ENCODE measurements at regions not wholly inside any gene's neighbourhood (a gene's known extent, or its start where the extent isn't known, plus 50 kb on each side); places are given as distances from the start of the nearest gene placed in this dataset.

DNA sequence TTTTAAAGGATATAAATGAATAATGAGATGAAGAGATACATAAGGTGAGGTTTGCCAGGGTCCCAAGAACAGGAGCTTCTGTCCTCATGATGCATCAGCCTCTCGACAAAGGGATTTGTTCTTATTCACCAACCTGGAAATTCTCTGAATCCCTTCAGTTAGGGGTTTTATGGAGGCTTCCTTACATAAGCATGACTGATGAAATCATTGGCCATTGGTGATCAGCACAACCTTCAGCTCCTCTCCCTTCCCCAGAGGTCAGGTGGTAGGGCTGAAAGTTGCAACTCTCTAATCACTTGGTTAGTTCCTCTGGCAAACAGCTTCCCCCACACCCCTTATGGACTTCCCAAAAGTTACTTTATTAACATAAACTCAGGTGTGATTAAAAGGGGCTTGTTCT lies 222.0 kb downstream of the SPRY1 start:
- H3F3A ChIP-seq (replicated peaks; ENCODE audit: insufficient read depth): no peaks in the 10 kb centered on the region
- no peak overlapping the region for H2AFZ ChIP-seq (ENCODE audit: low read depth)
- no peak overlapping the region for H3K4me3 ChIP-seq (ENCODE audit: low read depth in 2 of 2, low read length in 1 of 2)
- no peaks in the 10 kb centered on the region for H3K79me2 ChIP-seq (ENCODE audit: insufficient read depth)
- no peak overlapping the region for H3K4me2 ChIP-seq
- H3K36me3 ChIP-seq (replicated peaks in 1 of 2; ENCODE audit: control insufficient read depth in 1 of 2, insufficient read depth in 2 of 2, low read length in 1 of 2): no peaks in the 10 kb centered on the region
- POLR2A ChIA-PET: no interaction called here
- H3K9me3 ChIP-seq: no peaks in the 10 kb centered on the region
- CTCF ChIA-PET: interaction anchor here (2.2 kb wide), 1 partner anchor 32 kb away, joined by 6 read pairs; no protein-coding TSS in a partner anchor
- H3K27me3 ChIP-seq (ENCODE audit: insufficient read depth): no peaks in the 10 kb centered on the region
- H3K9me2 ChIP-seq: no peaks in the 10 kb centered on the region
- H3K4me1 ChIP-seq (ENCODE audit: control insufficient read depth in 1 of 2, insufficient read depth in 2 of 2, low read depth in 1 of 2, low read length in 1 of 2): peaks cover 3 to 11% of the 10 kb centered on the region in 2 experiments; a peak in 3 of 4 replicates
- H3K27ac ChIP-seq (ENCODE audit: low read depth in 2 of 2, low read length in 1 of 2): no peak overlapping the region
- no peak for DNase-seq
- no peaks in the 10 kb centered on the region for H4K20me1 ChIP-seq (ENCODE audit: insufficient read depth)
- no peak overlapping the region for H3K9ac ChIP-seq
- 63% methylated on average over 1 of the region's 1 CpG for WGBS (ENCODE audit: low lambda C conversion rate)
- TF ChIP-seq RCOR1 (IDR thresholded peaks at IDR 0.05; ENCODE audit: low read length): no peak
- TF ChIP-seq EZH2phosphoT487 (IDR thresholded peaks at IDR 0.05; ENCODE audit: borderline replicate concordance, low read depth): no peak
- TF ChIP-seq TCF12 (IDR thresholded peaks at IDR 0.05): no peak
- no peak for TF ChIP-seq JUND (IDR thresholded peaks at IDR 0.05)
- TF ChIP-seq TEAD4 (IDR thresholded peaks at IDR 0.05; ENCODE audit: borderline replicate concordance, insufficient read depth): no peak
- no peak for TF ChIP-seq CTCF (IDR thresholded peaks at IDR 0.05)
- TF ChIP-seq NFIC (IDR thresholded peaks at IDR 0.05; ENCODE audit: borderline replicate concordance): no peak
- no peak for TF ChIP-seq GATA2 (CRISPR knock-in tag; IDR thresholded peaks at IDR 0.05)
- no peak for TF ChIP-seq SIN3A (IDR thresholded peaks at IDR 0.05; ENCODE audit: borderline replicate concordance, low read depth, low read length)
- no peak for TF ChIP-seq TAF1 (IDR thresholded peaks at IDR 0.05; ENCODE audit: borderline replicate concordance, low read depth, low read length)
- no peak for TF ChIP-seq SMC3 (IDR thresholded peaks at IDR 0.05; ENCODE audit: low read depth, low read length)
- TF ChIP-seq YY1 (IDR thresholded peaks at IDR 0.05; ENCODE audit: low read depth): no peak
- no peak for TF ChIP-seq GABPA (IDR thresholded peaks at IDR 0.05; ENCODE audit: low read depth)

DNA sequence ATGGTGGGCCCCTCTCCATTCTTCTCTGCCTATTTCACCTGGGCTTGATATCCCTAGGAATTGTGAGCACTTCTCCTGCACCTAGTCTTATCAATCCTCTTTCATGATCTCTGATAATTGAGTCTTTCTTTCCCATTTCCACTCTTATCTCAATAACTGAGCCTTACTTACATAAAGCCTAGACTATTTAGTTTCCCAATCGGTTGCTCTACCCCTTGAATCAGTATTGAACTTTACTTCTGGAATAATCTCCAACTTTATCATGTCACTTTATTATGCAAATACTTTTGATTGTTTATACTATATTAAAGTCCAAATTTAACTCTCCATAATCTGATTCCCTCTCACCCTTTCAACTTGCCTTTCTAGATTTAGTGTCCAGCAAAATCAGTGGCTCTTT lies 222.7 kb downstream of the SPRY1 start:
- POLR2A ChIA-PET: no interaction called here
- H3K36me3 ChIP-seq (replicated peaks in 1 of 2; ENCODE audit: control insufficient read depth in 1 of 2, insufficient read depth in 2 of 2, low read length in 1 of 2): no peaks in the 10 kb centered on the region
- no peak overlapping the region for H3K9ac ChIP-seq
- H3K9me3 ChIP-seq: no peaks in the 10 kb centered on the region
- 88% methylated on average over 1 of the region's 1 CpG for WGBS (ENCODE audit: low lambda C conversion rate)
- no peak overlapping the region for H3K4me2 ChIP-seq
- H3K9me2 ChIP-seq: no peaks in the 10 kb centered on the region
- DNase-seq: no peak
- no peaks in the 10 kb centered on the region for H4K20me1 ChIP-seq (ENCODE audit: insufficient read depth)
- H3K79me2 ChIP-seq (ENCODE audit: insufficient read depth): no peaks in the 10 kb centered on the region
- no peaks in the 10 kb centered on the region for H3F3A ChIP-seq (replicated peaks; ENCODE audit: insufficient read depth)
- H3K27ac ChIP-seq (ENCODE audit: low read depth in 2 of 2, low read length in 1 of 2): no peak overlapping the region
- no peak overlapping the region for H2AFZ ChIP-seq (ENCODE audit: low read depth)
- no peaks in the 10 kb centered on the region for H3K27me3 ChIP-seq (ENCODE audit: insufficient read depth)
- no peak overlapping the region for H3K4me3 ChIP-seq (ENCODE audit: low read depth in 2 of 2, low read length in 1 of 2)
- H3K4me1 ChIP-seq (ENCODE audit: control insufficient read depth in 1 of 2, insufficient read depth in 2 of 2, low read depth in 1 of 2, low read length in 1 of 2): peaks cover 3 to 11% of the 10 kb centered on the region in 2 experiments; a peak in 3 of 4 replicates
- CTCF ChIA-PET: no interaction called here
- TF ChIP-seq ELF1 (IDR thresholded peaks at IDR 0.05) (no peak), POLR2AphosphoS5 (IDR thresholded peaks at IDR 0.05; ENCODE audit: low read depth, low read length) (no peak), EP300 (IDR thresholded peaks at IDR 0.05; ENCODE audit: borderline replicate concordance in 1 of 2, low read depth in 1 of 2, low read length in 1 of 2) (no peak), TCF12 (IDR thresholded peaks at IDR 0.05) (no peak), RFX5 (IDR thresholded peaks at IDR 0.05; ENCODE audit: low read length) (no peak), TEAD4 (IDR thresholded peaks at IDR 0.05; ENCODE audit: borderline replicate concordance, insufficient read depth) (no peak), CTCF (IDR thresholded peaks at IDR 0.05) (no peak), CHD2 (IDR thresholded peaks at IDR 0.05; ENCODE audit: low read length, partially characterized antibody) (no peak), MEF2A (IDR thresholded peaks at IDR 0.05; ENCODE audit: borderline replicate concordance, low read depth) (no peak)
- TF ChIP-seq, protein P1, sequence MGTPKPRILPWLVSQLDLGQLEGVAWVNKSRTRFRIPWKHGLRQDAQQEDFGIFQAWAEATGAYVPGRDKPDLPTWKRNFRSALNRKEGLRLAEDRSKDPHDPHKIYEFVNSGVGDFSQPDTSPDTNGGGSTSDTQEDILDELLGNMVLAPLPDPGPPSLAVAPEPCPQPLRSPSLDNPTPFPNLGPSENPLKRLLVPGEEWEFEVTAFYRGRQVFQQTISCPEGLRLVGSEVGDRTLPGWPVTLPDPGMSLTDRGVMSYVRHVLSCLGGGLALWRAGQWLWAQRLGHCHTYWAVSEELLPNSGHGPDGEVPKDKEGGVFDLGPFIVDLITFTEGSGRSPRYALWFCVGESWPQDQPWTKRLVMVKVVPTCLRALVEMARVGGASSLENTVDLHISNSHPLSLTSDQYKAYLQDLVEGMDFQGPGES (IDR thresholded peaks at IDR 0.05; ENCODE audit: low read depth, low read length): no peak
- TF ChIP-seq, protein P2, sequence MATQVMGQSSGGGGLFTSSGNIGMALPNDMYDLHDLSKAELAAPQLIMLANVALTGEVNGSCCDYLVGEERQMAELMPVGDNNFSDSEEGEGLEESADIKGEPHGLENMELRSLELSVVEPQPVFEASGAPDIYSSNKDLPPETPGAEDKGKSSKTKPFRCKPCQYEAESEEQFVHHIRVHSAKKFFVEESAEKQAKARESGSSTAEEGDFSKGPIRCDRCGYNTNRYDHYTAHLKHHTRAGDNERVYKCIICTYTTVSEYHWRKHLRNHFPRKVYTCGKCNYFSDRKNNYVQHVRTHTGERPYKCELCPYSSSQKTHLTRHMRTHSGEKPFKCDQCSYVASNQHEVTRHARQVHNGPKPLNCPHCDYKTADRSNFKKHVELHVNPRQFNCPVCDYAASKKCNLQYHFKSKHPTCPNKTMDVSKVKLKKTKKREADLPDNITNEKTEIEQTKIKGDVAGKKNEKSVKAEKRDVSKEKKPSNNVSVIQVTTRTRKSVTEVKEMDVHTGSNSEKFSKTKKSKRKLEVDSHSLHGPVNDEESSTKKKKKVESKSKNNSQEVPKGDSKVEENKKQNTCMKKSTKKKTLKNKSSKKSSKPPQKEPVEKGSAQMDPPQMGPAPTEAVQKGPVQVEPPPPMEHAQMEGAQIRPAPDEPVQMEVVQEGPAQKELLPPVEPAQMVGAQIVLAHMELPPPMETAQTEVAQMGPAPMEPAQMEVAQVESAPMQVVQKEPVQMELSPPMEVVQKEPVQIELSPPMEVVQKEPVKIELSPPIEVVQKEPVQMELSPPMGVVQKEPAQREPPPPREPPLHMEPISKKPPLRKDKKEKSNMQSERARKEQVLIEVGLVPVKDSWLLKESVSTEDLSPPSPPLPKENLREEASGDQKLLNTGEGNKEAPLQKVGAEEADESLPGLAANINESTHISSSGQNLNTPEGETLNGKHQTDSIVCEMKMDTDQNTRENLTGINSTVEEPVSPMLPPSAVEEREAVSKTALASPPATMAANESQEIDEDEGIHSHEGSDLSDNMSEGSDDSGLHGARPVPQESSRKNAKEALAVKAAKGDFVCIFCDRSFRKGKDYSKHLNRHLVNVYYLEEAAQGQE (IDR thresholded peaks at IDR 0.05; ENCODE audit: low read depth, low read length): no peak

All from SK-N-SH (cell line).